ENCODE measurements at regions not wholly inside any gene's neighbourhood (a gene's known extent, or its start where the extent isn't known, plus 50 kb on each side); places are given as distances from the start of the nearest gene placed in this dataset.

DNA sequence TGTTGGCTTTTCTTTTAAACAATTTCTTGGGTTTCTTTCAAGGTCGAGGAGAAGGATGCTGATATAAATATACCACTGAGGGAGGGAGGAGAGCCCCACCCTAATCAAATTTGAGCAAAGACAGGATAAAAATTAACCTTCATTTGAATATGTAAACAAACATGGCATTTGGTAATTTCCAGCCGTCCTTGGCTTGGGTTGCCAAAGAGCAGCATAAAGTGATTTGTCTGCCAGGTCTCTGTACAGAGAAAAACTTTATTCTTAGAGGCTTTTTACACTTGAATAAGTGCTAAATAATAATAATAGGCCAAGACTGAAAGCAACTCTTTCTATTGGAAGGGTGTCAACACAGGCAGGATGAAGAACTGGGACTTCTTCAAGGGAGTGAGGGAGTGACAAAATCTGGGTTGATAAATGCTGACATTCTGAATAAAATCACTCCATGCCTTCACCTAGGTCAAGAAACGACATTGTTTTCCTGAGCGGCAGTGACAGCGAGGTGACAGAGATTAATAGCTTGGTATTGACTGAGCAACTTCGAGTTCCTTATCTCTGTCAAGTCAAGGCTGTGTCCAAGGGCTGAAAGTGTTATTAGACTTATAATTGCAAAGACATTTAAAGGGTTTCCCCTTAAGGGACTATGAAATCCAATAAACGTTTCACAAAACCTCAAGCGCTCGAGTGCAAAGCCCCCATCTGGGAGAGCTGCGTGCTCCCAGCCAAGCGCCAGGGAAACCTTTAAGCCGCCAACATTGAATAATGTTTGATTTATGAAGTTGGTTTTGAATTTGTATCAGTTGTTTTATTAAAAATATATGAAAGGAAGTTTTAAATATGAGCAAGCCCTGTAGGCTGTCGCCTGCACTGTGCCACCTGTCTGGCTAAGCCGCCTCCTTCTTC is 269.5 kb upstream of the N4BP1 start:
- ChIA-PET CTCF (no interaction called here), POLR2A (no interaction called here)
- DNase-seq (ENCODE audit: extremely low spot score) = no peak
- TF ChIP-seq, protein P1, sequence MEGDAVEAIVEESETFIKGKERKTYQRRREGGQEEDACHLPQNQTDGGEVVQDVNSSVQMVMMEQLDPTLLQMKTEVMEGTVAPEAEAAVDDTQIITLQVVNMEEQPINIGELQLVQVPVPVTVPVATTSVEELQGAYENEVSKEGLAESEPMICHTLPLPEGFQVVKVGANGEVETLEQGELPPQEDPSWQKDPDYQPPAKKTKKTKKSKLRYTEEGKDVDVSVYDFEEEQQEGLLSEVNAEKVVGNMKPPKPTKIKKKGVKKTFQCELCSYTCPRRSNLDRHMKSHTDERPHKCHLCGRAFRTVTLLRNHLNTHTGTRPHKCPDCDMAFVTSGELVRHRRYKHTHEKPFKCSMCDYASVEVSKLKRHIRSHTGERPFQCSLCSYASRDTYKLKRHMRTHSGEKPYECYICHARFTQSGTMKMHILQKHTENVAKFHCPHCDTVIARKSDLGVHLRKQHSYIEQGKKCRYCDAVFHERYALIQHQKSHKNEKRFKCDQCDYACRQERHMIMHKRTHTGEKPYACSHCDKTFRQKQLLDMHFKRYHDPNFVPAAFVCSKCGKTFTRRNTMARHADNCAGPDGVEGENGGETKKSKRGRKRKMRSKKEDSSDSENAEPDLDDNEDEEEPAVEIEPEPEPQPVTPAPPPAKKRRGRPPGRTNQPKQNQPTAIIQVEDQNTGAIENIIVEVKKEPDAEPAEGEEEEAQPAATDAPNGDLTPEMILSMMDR (IDR thresholded peaks at IDR 0.05; ENCODE audit: control extremely low read depth, extremely low read depth, low read depth, missing control alignments) = no peak

DNA sequence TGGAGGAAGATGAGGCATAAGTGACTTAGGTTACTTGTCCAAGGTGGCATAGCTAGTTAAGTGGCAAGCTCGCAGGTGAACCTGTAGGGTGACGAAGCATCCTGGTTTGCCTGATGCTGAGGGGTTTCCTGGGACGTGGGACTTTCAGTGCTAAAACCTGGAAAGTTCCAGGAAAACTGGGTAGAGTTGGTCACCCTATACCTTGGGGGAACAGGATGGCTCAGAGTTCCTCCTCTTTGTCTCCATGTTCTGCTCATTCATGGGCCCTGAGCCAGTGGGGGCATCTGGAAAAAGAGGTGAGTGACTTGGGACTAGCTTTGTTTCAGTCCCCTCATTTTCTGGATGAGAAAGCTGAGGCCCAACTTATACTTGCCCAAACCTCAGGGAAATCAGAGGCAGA is 268.0 kb upstream of the N4BP1 start:
- no peak for DNase-seq (ENCODE audit: extremely low spot score)
- CTCF ChIA-PET = interaction anchor here (0.8 to 2.4 kb wide), 2 partner anchors 17 to 33 kb away, joined by 3 to 5 read pairs; no protein-coding TSS in a partner anchor

DNA sequence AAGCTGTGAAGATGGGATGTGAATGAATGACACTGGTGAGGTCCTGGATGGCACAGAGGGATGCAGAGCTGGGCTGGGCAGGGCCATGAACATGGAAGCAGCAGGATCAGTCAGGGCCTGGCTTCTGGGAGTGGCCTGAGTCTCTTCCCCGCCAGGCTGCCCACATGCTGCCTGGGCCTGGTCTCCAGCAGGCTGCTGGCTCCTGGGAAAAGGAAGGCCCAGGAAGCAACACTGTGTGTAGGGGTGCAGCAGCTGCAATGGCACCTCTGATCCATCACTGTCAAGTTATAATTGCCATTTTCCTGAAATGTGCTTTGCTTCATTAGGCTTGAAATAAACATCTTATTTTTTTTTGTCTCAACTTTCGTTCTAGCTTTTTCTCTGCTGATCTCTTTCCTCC is 260.2 kb upstream of the N4BP1 start:
- CTCF ChIA-PET = interaction anchor here (2.0 kb wide), 1 partner anchor 9 kb away, joined by 10 read pairs; no protein-coding TSS in a partner anchor
- TF ChIP-seq, protein P1 (IDR thresholded peaks at IDR 0.05; ENCODE audit: control extremely low read depth, extremely low read depth, low read depth, missing control alignments) = no peak
- DNase-seq (ENCODE audit: extremely low spot score) = no peak
- POLR2A ChIA-PET = no interaction called here

More for the DNA sequence above, 268.0 kb upstream of the N4BP1 start:
- POLR2A ChIA-PET = no interaction called here
- TF ChIP-seq, protein P1 (IDR thresholded peaks at IDR 0.05; ENCODE audit: control extremely low read depth, extremely low read depth, low read depth, missing control alignments) = no peak

DNA sequence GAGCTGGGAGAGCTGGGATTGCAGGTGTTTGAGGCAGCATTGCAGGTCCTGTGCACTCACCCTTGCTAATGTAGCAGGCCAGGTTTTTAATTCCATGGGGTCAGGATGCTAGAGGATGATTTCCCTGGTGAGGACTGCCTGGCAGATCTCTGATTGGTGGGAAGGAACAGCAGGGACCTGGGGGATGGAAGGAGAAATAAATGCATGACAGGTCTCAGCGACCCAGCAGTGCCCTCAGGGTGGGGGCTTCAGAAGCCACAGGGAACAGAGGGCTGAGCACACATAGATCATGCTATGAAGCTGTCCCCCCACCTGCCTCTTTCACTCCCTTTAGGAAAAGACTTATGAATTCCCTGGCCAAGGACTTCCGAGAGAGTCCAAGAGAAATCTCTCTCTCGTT is 255.5 kb upstream of the N4BP1 start:
- ChIA-PET POLR2A (no interaction called here), CTCF (interaction anchor here (1.6 kb wide), 1 partner anchor 10 kb away, joined by 4 read pairs; no protein-coding TSS in a partner anchor)
- DNase-seq (ENCODE audit: extremely low spot score) = no peak
- TF ChIP-seq, protein P1 (IDR thresholded peaks at IDR 0.05; ENCODE audit: control extremely low read depth, extremely low read depth, low read depth, missing control alignments) = no peak

DNA sequence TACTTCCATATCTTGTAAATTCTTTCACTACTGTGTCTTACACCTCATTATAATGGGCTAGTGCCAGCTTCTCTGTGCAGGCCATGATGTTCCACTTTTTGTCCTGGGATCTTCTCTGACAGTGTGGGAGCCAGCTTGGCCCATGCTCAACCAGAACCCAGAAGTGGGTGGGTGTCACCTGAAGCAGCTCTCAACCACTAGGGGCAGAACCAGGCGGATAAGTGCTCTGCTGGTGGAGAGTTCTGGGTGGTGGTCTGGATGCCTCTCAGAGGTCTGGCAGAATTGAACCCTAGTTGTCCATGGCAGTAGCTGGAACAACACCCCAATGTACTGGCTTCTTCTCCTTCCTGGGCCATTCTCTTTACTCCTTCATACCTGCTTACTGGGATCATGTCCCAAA is 254.1 kb upstream of the N4BP1 start:
- CTCF ChIA-PET = interaction anchor here (0.6 to 1.6 kb wide), 2 partner anchors 8 to 10 kb away, joined by 3 to 4 read pairs; no protein-coding TSS in a partner anchor
- POLR2A ChIA-PET = no interaction called here
- DNase-seq (ENCODE audit: extremely low spot score) = no peak
- TF ChIP-seq, protein P1 (IDR thresholded peaks at IDR 0.05; ENCODE audit: control extremely low read depth, extremely low read depth, low read depth, missing control alignments) = no peak

DNA sequence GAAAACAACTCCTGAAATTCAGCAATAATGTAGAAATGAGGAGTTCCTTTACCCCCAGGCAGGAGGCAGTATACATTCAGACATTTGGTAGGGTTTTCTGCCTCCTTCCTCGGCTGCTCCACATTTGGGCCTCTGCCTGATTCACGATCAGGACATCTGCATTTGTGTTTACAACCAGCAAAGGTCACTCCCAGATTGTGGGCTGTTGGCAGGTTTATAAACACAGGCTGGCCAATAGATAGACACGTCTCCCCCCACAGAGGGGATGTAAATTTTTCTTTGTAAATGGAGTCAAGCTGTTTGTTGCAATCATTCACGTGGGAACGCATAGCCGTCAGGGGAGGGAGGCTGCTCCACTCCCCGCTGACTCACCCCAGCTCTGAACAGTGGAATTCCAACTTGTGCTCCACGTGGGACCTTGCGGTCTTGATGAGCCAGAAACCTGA is 252.1 kb upstream of the N4BP1 start:
- POLR2A ChIA-PET = no interaction called here
- CTCF ChIA-PET = interaction anchor here (1.5 to 2.4 kb wide), 3 partner anchors 9 to 489 kb away, joined by 5 to 10 read pairs (median 6); no protein-coding TSS in a partner anchor
- TF ChIP-seq, protein P1 (IDR thresholded peaks at IDR 0.05; ENCODE audit: control extremely low read depth, extremely low read depth, low read depth, missing control alignments) = no peak
- no peak for DNase-seq (ENCODE audit: extremely low spot score)
